DOHH2 (cell line): ENCODE measurements at regions not wholly inside any gene's neighbourhood (a gene's known extent, or its start where the extent isn't known, plus 50 kb on each side); places are given as distances from the start of the nearest gene placed in this dataset.

ENCODE experiments used
- H3F3A ChIP-seq: fragments of 200-600 bp; sonication (generic), shearing (Covaris generic); 2 replicates; pipeline ENCODE4 v1.6.0; 2016; ENCODE audit warnings: antibody characterized with exemption, mild to moderate bottlenecking; ENCODE audit not compliant: control insufficient read depth, insufficient read depth
- H3K27ac ChIP-seq: fragments of 200-600 bp; sonication (generic); 2 replicates; pipeline ENCODE4 v1.5.1; 2014; ENCODE audit warnings: low read depth, mild to moderate bottlenecking, low read length, moderate library complexity
- H3K27me3 ChIP-seq: fragments of 200-600 bp; sonication (generic); 2 replicates; pipeline ENCODE4 v1.6.1; 2014; ENCODE audit warnings: mild to moderate bottlenecking, low read length, mixed read lengths; ENCODE audit not compliant: control insufficient read depth
- H3K36me3 ChIP-seq: fragments of 200-600 bp; sonication (generic); 2 replicates; pipeline ENCODE4 v1.6.1; 2014; ENCODE audit warnings: mild to moderate bottlenecking, low read length, moderate library complexity, mixed read lengths; ENCODE audit not compliant: control insufficient read depth
- H3K4me1 ChIP-seq: fragments of 200-600 bp; sonication (generic); 2 replicates; pipeline ENCODE4 v1.6.1; 2014; ENCODE audit warnings: mild to moderate bottlenecking, low read length, mixed read lengths; ENCODE audit not compliant: control insufficient read depth
- H3K4me2 ChIP-seq: fragments of 200-600 bp; sonication (generic); 2 replicates; pipeline ENCODE4 v1.6.0; 2014; ENCODE audit warnings: mild to moderate bottlenecking, low read length, moderate library complexity
- H3K4me3 ChIP-seq: fragments of 200-600 bp; sonication (generic); 2 replicates; pipeline ENCODE4 v1.5.1; 2014; ENCODE audit warnings: mild to moderate bottlenecking, low read length, mixed read lengths
- H3K79me2 ChIP-seq: fragments of 200-600 bp; sonication (generic); 2 replicates; pipeline ENCODE4 v1.6.1; 2014; ENCODE audit warnings: mild to moderate bottlenecking, low read length, mixed read lengths; ENCODE audit not compliant: control insufficient read depth
- H3K9me2 ChIP-seq: fragments of 200-600 bp; sonication (generic); replicated peaks from 2 replicates; pipeline ENCODE4 v1.6.1; 2014; ENCODE audit warnings: mild to moderate bottlenecking, low read length, mixed read lengths; ENCODE audit not compliant: control insufficient read depth
- H3K9me3 ChIP-seq: fragments of 200-600 bp; sonication (generic); 2 replicates; pipeline ENCODE4 v1.6.1; 2014; ENCODE audit warnings: antibody characterized with exemption, low read length, mixed read lengths; ENCODE audit not compliant: control insufficient read depth, insufficient read depth
- H4K20me1 ChIP-seq: fragments of 200-600 bp; sonication (generic); 2 replicates; pipeline ENCODE4 v1.6.0; 2014; ENCODE audit warnings: low read depth, mild to moderate bottlenecking, antibody characterized with exemption, low read length, moderate library complexity; ENCODE audit not compliant: control insufficient read depth, insufficient read depth
- EZH2phosphoT487 ChIP-seq: fragments of 200-600 bp; sonication (generic); IDR thresholded peaks from 2 replicates; pipeline ENCODE4 v1.6.1; 2017; ENCODE audit warnings: borderline replicate concordance, mild to moderate bottlenecking, antibody characterized with exemption, low read length, moderate library complexity, mixed read lengths
- TF ChIP-seq, protein P1 (sequence below): fragments of 200-600 bp; sonication (generic); IDR thresholded peaks from one replicate; pipeline ENCODE4 v1.5.1; 2014; ENCODE audit warnings: antibody characterized with exemption, mild to moderate bottlenecking, low read depth, low read length; ENCODE audit not compliant: poor library complexity, severe bottlenecking

DNA sequence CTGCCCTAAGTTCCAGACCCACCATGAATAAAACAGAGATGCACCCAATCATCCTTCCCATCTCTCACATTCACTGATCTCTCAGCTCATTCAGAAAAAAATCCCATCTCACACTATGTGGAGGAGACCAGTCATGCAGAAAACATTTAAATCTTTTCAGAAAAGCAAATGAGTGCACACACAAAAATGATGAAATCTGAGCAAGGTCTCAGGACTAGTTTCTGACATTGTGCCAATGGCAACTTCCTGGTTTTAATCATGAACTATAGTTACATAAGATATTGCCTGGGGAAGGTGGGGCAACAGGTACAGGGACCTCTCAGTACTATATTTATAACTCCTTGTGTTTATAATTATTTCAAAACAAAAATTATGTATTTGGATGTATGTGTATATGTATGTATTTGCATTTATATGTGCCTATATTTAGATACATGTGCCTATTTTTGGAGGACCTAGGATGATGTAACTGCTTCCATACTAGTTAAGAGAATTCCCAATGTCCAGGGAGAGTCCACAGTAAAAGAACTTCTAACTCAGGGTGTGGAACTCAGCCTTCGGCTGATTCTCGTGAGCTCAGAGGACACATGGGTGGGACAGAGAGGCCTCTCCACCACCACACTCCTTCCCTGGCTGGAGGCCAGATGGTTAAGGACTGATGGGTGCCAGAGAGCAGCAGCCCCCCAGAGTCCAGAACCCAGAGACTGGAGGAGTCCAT is 71.7 kb upstream of the MAP3K4 start:
- Histone ChIP-seq H3K9me2 (no peaks in the 10 kb centered on the region), H3K27me3 (no peaks in the 10 kb centered on the region), H3K79me2 (no peaks in the 10 kb centered on the region), H3K4me3 (no peak overlapping the region), H3F3A (no peaks in the 10 kb centered on the region), H3K4me1 (no peaks in the 10 kb centered on the region; the same call in 1 of the 2 replicates), H3K36me3 (no peaks in the 10 kb centered on the region), H4K20me1 (no peaks in the 10 kb centered on the region), H3K9me3 (no peaks in the 10 kb centered on the region), H3K4me2 (no peak overlapping the region), H3K27ac (no peak overlapping the region)
- TF ChIP-seq, protein P1, sequence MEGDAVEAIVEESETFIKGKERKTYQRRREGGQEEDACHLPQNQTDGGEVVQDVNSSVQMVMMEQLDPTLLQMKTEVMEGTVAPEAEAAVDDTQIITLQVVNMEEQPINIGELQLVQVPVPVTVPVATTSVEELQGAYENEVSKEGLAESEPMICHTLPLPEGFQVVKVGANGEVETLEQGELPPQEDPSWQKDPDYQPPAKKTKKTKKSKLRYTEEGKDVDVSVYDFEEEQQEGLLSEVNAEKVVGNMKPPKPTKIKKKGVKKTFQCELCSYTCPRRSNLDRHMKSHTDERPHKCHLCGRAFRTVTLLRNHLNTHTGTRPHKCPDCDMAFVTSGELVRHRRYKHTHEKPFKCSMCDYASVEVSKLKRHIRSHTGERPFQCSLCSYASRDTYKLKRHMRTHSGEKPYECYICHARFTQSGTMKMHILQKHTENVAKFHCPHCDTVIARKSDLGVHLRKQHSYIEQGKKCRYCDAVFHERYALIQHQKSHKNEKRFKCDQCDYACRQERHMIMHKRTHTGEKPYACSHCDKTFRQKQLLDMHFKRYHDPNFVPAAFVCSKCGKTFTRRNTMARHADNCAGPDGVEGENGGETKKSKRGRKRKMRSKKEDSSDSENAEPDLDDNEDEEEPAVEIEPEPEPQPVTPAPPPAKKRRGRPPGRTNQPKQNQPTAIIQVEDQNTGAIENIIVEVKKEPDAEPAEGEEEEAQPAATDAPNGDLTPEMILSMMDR, result no peak
- TF ChIP-seq EZH2phosphoT487, result no peak

DNA sequence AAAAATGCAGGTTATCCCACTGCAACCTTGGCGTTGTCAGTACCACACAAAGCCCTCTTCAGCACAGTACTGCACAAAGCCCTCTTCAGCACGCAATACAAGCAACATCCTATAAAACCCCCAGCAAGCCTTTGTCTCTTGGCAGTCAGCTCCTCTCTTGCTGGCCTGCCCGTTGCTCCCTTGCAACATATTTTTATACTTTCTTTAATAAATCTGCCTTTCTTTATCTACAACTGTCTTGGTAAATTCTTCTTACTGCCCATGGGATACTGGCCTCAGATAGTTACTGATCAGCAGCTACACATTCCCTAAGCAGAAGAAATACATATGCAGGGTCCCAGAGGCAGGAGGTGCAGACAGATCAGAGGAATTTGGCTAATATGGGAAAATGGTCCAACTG is 70.5 kb upstream of the MAP3K4 start:
- Histone ChIP-seq H3K79me2 (no peaks in the 10 kb centered on the region), H3K36me3 (no peaks in the 10 kb centered on the region), H3K9me3 (no peaks in the 10 kb centered on the region), H3F3A (no peaks in the 10 kb centered on the region), H3K4me1 (no peaks in the 10 kb centered on the region; the same call in 1 of the 2 replicates), H3K4me3 (no peak overlapping the region), H3K4me2 (no peak overlapping the region), H3K27me3 (no peaks in the 10 kb centered on the region), H4K20me1 (no peaks in the 10 kb centered on the region), H3K9me2 (no peaks in the 10 kb centered on the region), H3K27ac (no peak overlapping the region)
- TF ChIP-seq EZH2phosphoT487, result no peak
- TF ChIP-seq, protein P1, result no peak

DNA sequence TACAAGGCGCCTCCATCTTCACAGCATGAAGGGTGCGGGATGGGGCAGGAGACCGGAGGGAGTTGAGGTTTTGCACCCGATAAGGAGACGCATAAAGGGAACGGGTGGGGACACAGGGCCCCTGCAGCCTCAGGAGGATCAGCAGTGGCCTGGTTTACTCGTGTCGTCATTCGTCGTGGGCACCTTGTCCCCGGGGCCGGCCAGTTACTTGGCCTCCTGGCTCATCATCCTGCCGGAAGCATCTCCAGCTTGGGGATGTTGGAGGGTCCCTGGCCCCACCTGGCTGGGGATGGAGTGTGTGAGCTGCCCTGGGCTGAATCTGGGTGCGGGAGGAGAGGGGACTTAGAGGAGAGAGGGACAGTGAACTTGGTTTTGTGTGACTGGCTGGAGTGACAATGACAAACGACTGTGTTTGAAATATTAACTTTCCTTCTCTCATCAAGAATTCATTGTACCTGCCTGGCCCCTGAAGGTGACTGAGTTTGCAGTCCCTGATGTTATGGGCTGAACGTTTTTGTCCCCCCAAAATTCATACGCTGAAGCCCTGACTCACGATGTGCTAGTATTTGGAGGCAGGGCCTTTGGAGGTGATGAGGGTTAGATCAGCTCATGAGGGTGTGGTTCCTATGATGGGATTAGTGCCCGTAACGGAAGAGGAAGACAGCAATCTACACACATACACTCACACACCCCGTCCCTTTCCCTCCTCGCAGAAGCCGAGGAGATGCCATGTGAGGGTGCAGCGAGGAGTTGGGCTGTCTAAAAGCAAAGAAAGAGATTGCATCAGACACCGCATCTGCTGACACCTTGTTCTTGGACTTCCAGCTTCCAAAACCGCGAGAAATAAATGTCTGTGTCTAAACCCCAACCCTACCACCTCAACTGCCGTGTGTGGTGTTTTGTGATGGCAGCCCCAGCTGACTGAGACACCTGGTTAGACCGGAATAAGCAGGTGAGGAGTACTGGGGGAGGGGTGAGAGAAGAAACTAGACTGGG is 65.0 kb upstream of the MAP3K4 start:
- Histone ChIP-seq H3K79me2 (no peaks in the 10 kb centered on the region), H3K4me3 (no peak overlapping the region), H3K9me3 (no peaks in the 10 kb centered on the region), H3K36me3 (no peaks in the 10 kb centered on the region), H4K20me1 (no peaks in the 10 kb centered on the region), H3F3A (no peaks in the 10 kb centered on the region), H3K4me1 (no peaks in the 10 kb centered on the region), H3K4me2 (no peak overlapping the region), H3K27ac (no peak overlapping the region), H3K9me2 (no peaks in the 10 kb centered on the region), H3K27me3 (peaks cover 20% of the 10 kb centered on the region)
- TF ChIP-seq, protein P1, result no peak
- no peak for TF ChIP-seq EZH2phosphoT487
